ENCODE measurements at regions not wholly inside any gene's neighbourhood (a gene's known extent, or its start where the extent isn't known, plus 50 kb on each side); places are given as distances from the start of the nearest gene placed in this dataset.

GRCh38 chr12:131452444-131452860 is 258.4 kb upstream of the SFSWAP start:
- TF ChIP-seq REST (IDR thresholded peaks at IDR 0.05; ENCODE audit: insufficient read depth in 1 of 2, low read depth in 2 of 2, low read length in 2 of 2) (no peak), POLR2AphosphoS5 (IDR thresholded peaks at IDR 0.05; ENCODE audit: low read depth, low read length) (no peak), TAF1 (IDR thresholded peaks at IDR 0.05; ENCODE audit: borderline replicate concordance, insufficient read depth, low read length) (no peak), SIN3A (IDR thresholded peaks at IDR 0.05; ENCODE audit: borderline replicate concordance, insufficient read depth, low read length) (no peak), FOXP2 (optimal IDR thresholded peaks at IDR 0.05; ENCODE audit: borderline replicate concordance, extremely low read depth, extremely low read length, insufficient read depth) (no peak)

All from PFSK-1 (cell line).